SU-DHL-6 (cell line): ENCODE measurements at regions not wholly inside any gene's neighbourhood (a gene's known extent, or its start where the extent isn't known, plus 50 kb on each side); places are given as distances from the start of the nearest gene placed in this dataset.

Experiments
- CTCF ChIP-seq: fragments of 200-600 bp; sonication (generic); IDR thresholded peaks from one replicate; pipeline ENCODE4 v1.5.1; 2017; ENCODE audit warnings: antibody characterized with exemption, mild to moderate bottlenecking, low read length, moderate library complexity; ENCODE audit not compliant: insufficient read depth, poor library complexity, severe bottlenecking
- EZH2phosphoT487 ChIP-seq: fragments of 200-600 bp; sonication (generic), shearing (Covaris generic); conservative IDR thresholded peaks from 2 replicates; pipeline ENCODE4 v1.6.1; 2018; ENCODE audit warnings: mild to moderate bottlenecking, antibody characterized with exemption, low read length, moderate library complexity, mixed read lengths

- TF ChIP-seq CTCF (no peak), EZH2phosphoT487 (no peak)
Observed at GRCh38 chr4:33390976-33391375, 2670.8 kb downstream of the PCDH7 start.
